AG08396 (cell line): ENCODE measurements at regions not wholly inside any gene's neighbourhood (a gene's known extent, or its start where the extent isn't known, plus 50 kb on each side); places are given as distances from the start of the nearest gene placed in this dataset.
"Not testable (repeated sequence)": the region's sequence is repeated elsewhere in the genome, so short reads cannot be mapped to it uniquely, and the experiment has no call there.

Experiments used
- DNase-seq: peaks from one replicate; pipeline ENCODE4 v3.0.0; 2012; ENCODE audit warnings: low spot score, mixed read lengths

DNA sequence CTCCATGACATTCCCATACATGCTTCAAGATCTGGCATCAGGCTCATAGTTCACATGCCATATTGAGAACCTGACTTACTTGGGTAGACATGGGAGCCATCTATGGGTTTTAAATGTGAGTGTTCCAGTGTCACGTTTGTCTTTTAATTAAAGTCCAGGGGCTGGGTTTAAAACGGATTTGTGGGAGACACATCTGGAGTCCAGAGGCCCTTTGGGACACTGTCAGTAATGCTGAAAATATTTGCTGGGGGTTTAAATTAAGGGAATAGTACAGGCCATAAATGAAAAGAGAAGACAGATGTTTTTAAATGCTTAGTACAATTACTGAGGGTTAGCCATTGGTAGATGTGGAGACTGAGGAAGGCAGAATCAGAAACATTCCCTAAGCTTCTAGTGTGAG lies 478.0 kb downstream of the PID1 start:
- DNase-seq: no peak

DNA sequence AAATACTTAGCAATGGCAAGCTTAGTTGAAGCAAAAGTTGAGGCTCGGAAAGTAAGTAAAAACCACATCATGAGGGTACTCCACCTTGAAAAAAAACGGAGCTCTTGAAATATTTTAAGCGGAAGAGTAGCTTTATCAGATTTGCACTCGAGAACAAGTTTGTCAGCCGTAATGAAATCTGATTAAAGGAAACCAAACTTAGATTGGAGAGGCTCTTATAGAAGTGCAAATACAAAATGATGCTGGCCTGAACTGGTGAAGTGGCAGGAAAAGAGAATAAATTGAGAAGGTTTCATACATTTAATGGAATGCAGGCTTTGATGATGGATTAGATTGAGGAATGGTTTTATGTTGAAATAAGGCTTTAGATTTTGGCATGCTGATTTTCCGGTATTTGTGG lies 484.2 kb downstream of the PID1 start:
- DNase-seq: no peak

DNA sequence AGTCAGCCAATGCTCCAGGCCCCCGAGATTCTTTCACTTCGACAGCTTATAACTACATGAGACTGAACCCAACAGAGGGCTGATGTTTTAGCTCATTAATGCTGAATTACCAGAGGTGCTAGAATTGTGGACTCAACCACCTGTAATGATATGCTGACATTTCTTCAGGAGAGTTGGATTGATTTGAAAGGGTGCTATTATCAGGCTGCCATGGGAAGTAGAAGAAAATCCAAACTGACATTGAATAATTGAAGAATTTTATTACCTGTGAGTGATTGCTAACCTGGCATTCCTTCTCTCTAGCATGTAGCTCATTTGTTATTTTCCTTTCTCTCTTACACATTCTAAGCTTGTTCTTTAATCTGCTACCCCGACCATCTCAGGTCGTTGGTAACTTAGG lies 488.8 kb downstream of the PID1 start:
- no peak for DNase-seq

DNA sequence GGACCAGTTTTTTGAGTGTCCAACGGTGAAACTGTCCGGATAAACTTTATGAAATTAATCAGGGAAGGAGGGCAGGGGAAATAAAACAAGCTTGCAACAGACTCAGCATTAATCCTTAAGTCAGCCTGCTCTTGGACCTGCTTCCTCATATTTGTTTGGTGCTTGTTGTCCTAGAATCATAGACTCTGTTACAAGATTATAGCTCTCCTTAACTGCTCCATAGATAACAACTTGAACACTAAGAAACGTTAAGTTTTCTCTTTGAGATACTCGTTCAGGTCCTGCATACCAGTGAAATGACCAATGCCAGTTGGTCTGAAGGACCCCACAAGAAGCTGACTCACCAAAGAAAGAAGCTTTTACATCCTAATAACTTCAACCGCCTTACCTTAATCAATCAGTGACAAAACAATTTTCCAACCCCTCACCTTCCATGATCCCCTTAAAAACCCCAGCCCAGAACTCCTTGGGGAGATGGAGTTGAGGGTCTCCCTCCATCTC lies 493.2 kb downstream of the PID1 start:
- DNase-seq: no peak

DNA sequence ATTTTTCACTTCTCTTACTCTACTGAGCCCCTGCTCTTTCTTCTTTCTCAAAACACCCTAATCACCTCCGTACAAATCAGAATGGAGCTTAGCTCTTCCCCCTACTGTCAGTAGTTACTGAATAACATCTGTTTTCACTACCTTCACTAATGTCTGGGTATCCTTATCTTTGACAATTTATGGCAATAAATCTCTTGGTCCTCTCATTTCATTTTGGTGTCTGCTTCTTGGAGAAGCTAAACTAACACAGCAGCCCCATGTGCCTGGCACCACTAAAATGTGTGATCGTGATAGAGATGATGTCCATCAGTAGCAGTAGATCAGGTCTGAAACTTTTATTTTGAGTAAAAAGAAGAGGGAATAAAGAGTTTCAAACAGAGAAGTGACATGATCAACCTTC lies 496.5 kb downstream of the PID1 start:
- no peak for DNase-seq

DNA sequence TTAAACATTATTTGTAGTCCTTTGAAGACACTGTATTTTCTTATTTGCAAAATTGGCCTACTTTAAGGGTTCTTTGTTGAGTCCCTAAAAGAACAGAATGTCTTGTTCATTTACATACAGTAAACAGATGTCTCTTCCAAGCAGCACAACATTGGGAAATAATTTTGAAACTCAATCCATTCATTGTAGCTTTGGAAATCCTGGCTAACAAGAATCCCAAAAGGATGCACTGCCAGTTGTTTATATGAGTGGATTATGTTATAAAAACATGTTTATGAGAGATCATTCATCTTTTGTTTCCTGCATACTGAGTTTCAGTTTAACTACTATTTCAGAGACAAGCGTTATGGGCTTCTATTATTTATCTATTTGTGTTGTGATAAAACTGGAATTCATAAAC lies 499.3 kb downstream of the PID1 start:
- DNase-seq: no peak

DNA sequence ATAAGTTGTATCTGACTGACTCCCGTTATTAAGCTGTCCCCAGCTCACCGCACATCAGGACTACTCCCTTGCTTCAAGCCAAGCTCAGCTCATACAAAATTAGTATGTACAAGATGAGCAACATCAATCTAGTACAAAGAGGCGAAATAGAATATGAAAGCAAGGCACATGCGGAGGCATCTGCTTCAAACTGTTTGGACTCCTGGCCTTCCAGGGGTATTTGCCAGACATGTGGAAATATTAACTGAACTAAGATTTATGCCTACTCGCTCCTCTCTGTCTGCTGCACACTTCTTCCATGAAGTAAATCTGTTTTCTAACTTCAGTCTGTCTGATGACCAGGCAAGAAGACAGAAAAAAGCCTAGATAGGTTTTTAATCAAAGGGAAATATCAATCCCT lies 499.8 kb downstream of the PID1 start:
- DNase-seq: no peak

DNA sequence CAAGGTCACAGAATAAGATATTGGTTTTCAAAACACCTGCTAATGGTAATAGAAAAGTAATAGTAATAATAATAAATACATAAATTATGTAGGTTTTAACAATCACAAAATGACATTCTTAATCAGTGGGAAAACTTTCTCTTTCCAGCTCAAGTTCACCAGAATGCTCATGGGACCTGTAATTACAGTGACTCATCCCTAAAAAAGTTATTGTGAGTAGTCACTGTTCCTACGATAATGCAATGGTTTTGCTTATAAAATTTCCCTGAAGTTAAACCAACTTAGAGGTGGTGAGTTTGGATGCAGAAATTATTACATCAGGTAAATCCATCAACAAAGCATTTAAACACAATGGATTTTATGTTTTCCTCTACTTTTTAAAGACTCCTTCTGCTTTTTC lies 502.3 kb downstream of the PID1 start:
- peak; percentile 55 for DNase-seq

DNA sequence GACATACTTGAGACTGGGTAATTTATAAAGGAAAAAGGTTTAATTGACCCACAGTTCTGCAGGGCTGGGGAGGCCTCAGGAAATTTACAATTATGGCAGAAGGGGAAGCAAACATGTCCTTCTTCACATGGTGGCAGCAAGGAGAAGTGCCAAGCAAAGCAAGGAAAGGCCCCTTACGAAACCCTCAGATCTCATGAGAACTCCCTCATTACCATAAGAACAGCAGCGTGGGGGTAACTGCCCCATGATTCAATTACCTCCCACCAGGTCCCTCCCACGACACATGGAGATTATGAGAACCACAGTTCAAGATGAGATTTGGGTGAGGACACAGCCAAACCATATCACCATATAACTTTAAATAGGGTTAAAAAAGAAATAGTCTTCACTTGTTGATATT lies 502.9 kb downstream of the PID1 start:
- DNase-seq: not testable (repeated sequence)

DNA sequence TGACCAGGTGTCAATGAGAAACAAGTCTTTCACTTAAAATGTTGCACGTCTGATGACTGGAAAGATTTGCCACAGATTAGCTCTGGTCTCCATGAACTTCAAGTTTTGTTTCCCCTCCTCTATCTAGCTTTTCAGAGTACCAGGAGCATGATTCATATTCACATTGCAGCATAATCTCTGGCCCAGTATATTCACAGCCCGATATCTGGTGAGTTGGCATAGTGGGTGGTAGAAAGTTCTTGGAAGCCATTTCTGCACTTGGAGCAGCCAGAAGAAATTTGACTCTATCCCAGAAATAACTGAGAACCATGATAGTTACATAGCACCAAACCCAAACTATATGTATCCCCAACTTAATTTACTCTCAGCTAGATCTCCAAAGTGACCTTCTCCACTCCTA lies 503.9 kb downstream of the PID1 start:
- peak; percentile 20 for DNase-seq

DNA sequence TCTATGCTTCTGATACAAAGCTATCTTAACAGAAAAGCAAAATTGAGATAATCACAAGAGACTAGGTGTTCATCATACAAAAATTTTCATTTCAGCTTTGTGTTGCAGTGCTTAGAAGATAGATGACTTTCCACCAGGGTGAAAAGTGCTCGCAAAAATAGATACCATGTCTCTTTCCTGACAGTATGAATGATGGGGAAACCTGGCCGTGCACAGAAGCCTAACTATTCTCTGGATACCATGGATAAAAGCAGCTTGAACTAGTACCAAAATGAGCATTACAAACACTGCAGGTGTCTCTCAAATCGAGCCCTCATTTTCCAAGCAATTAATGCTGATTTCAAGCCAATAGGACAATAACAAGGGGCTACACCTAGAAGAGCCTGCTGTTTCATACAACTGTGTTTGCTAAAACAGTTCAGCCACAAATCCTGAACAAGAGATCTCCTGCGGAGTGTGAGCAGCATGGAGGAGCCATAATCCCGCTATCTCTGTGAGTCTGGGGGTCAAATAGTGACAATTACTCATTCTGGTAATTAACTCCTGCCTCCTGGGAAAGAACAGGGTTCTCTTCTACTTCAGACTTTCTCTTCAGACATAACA lies 507.6 kb downstream of the PID1 start:
- DNase-seq: no peak

DNA sequence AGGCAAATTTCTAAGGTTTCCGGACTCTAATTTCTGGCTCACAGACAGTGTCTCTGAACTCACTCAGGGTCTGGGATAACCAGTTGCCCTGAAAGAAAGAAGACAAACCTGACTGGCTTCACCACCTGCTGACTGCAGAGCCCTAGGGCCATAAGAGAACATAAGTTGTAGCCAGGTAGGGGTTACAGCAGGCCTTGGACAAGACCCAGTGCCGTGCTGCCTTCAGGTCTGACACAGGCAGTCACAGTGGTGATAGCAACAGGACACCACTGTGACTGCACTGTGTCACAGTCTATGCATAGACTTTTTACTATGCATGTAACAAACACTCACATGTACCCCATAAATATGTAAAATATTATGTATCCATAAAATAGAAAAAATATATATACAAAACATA lies 508.5 kb downstream of the PID1 start:
- no peak for DNase-seq

DNA sequence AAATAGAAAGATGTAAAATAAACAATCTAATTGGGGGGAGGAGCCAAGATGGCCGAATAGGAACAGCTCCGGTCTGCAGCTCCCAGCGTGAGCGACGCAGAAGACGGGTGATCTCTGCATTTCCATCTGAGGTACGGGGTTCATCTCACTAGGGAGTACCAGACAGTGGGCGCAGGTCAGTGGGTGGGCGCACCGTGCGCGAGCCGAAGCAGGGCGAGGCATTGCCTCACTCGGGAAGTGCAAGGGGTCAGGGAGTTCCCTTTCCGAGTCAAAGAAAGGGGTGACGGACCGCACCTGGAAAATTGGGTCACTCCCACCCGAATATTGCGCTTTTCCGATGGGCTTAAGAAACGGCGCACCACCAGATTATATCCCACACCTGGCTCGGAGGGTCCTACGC lies 515.4 kb downstream of the PID1 start:
- not testable (repeated sequence) for DNase-seq

DNA sequence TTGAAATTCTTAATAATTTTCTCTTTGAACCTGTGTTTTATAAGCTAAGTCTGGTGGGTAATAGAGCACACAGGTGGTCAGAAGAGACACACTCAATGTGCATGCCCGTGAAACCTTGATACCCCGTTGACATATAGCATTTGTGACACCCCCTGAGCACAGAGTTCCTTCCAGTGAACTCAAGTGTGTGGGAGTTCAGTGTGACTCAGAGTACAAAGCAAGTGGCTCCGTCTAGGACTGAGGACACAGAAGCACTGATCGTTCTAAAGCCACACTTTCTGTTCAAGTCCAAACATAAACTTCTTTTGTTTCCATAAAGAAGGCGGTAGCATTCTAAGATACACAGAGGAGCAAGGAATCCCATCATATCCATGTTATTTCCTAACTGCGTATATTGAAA lies 523.6 kb downstream of the PID1 start:
- DNase-seq: no peak

DNA sequence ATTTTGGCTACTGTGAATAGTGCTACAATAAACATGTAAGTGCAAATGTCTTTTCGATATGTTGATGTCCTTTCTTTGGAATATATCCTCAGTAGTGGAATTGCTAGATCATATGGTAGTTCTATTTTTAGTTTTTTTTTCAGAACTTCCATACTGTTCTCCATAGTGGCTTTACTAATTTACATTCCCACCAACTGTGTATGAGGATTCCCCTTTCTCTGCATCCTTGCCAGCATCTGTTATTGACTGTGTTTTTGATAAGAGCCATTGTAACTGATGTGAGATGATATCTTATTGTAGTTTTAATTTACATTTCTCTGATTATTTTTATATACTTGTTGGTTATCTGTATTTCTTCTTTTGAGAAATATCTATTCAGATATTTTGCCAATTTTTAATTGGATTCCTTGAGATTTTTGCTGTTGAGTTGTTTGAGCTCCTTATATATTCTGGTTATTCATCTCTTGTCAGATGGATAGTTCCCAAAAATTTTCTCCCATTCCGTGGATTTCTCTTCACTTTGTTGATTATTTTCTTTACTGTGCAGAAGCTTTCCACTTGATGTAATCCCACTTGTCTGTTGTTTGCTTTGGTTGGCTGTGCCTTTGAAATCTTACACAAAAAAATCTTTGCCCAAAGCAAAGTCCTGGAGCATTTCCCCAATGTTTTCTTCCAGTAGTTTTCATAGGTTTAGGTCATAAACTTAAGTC lies 532.3 kb downstream of the PID1 start:
- DNase-seq: no peak

DNA sequence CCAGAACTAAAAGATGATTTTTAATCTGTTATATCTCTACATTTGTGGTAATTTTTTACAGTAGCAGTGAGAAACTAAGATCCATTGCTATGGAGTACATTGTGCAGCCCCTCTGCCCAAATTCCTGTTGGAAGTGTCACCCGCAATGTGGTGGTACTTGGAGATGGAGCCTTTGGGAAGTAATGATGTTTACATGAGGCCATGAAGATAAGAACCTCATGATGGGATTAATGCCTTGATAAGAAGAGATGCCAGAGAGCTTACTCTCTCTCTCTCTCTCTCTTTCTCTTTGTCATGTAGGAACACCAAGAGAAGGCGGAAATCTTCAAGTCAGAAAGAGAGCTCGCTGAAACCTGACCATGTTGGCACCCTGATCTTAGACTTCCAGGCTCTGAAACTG lies 535.4 kb downstream of the PID1 start:
- no peak for DNase-seq

DNA sequence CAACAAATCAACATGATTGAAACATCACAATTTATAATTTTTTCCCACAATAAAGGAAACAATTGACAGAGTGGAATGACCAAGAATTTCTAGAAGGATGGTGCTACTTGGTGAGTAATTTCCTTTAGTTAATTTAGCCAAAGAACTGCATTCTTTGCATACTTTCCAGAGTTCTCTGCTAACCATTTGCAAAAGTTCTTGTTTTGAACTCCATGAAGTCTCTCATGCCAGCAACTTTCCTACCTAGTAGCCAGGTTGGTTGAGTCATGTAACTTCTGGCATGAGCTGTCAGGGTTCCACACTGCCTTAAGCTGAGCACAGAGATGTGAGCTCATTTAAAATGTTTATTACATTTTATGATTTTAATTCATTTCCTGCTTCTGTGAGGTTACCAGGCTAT lies 539.6 kb downstream of the PID1 start:
- DNase-seq: peak; percentile 64

DNA sequence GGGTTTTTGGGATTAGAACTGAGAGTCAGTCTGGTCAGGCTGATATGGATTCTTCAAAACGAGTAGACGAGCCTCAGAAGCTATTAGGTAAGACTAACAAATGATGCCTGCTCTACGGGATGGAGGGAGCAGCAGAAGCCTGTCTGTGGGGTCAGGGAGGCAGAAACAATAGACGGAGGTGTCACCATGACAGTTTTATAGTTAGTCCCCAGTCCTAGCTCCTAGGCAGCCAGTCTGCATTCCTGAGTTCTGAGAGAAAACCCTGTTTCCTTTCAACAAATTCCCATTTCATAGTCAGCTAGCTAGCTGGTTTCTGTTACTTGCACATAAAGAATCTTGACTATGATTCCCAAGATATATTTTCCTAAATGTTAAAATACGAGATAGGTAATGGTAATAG lies 542.1 kb downstream of the PID1 start:
- DNase-seq: no peak

DNA sequence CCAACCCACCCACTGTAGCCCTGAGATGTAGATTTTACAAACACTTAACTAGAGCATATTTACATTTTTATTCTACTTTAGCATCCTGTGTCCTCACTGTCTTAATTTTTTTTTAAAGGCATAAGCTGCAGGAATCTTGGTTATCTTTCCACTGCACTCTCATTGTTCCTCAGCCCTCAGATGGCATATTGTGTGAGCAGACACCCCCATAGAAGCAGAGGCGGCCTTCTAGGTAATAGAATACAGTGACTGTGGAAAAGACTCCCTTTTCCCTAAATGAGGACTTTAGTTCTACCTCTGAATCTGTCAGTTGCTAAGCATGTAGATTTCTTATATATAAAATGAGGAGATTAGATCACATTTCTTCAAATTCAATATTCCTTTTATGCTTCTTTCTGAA lies 543.5 kb upstream of the SPHKAP start:
- no peak for DNase-seq

DNA sequence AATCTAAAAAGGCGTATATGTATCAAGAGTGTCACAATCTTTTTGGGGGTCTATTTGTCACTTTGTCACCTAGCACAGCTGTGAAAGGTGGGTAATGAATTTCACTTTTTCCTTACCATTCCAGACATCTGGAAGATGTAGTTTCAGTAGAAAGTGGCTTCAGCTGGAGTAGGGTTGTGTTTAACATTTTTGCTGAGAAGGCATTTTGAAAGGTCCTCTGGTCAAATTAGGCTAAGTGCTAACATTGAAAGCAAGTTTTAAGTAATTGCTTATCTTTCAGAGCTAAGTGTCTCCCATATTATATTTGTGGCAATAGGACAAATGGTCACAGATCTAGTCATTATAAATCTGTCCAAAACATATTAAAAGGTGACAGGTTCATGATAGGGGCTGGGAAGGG lies 542.1 kb upstream of the SPHKAP start:
- DNase-seq: no peak

DNA sequence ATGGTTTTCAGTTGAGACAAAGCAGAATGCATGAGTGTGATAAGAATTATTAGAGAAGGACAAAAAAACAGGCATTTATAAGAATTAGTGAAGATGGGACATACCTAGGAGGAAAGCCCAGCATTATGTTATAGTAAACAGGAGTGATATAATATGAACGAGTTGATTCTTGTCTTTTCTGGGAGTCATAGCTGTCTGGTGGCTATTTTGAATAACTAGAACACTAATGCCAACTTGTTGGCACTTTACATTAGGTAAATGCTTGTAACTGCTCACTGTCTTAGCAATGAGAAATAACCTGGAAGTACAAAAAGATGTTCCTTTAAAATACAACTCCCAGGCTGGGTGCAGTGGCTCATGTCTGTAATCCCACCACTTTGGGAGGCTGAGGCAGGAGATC lies 540.8 kb upstream of the SPHKAP start:
- no peak for DNase-seq

DNA sequence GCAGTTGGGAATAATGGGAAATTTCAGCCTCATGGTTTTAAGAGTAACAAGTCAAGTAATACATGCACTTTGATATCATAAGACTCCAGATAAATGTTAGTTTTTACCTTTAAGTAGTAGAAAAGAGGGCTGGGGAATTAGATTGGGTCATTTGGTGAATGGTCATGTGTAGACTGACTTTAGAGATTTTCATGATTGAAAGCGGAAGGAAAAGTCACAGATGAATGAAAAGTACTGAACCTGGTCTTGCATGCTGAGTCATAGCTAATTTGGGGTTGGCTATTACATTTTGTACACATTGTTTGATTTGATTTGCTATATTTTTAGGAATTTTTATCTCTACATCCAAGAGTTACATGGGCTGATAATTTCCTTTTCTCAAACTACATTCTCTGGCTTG lies 539.4 kb upstream of the SPHKAP start:
- no peak for DNase-seq

DNA sequence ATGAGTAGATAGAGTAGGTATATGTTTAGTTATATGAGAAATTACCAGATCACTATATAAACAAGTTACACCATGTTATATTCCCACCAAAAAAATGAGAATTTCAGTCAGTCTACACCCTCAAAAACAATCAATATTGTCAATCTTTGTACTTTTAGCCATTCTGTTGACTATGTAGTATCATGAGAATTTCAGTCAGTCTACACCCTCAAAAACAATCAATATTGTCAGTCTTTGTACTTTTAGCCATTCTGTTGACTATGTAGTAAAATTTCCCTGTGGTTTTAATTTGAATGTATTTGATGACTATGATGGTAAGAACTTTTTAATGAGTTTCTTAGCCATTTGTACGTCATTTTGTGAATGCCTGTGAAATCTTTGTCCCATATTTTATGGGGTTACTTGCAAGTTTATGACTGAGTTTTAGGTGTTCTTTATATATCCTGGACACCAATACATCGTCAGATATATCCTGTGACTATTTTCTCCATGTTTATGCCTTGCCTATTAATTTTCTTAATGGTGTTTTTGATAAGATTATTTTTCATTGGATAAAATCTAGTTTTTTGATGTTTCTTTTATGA lies 528.4 kb upstream of the SPHKAP start:
- no peak for DNase-seq

DNA sequence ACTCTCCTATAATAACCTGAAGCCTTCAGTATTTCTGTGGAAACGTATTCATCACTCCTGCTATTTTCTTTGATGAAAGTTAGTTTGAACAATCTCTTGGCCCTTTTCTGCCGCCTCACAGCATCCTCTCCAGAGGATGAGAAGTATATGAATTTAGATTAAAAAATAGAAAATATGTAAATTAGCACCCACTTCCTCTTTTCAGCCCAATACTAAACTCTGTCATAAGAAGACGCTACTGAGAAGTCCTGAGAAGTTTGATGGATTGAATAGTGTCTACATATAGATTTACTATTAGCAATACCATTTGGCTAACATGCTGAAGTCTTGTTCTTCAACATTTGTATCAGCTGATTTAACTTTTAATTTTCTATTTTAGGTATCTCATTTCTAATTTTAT lies 526.4 kb upstream of the SPHKAP start:
- no peak for DNase-seq
